ENCODE measurements at regions not wholly inside any gene's neighbourhood (a gene's known extent, or its start where the extent isn't known, plus 50 kb on each side); places are given as distances from the start of the nearest gene placed in this dataset.
A peak's percentile ranks its signal among the peaks of the same experiment; 100 is the strongest.

DNA sequence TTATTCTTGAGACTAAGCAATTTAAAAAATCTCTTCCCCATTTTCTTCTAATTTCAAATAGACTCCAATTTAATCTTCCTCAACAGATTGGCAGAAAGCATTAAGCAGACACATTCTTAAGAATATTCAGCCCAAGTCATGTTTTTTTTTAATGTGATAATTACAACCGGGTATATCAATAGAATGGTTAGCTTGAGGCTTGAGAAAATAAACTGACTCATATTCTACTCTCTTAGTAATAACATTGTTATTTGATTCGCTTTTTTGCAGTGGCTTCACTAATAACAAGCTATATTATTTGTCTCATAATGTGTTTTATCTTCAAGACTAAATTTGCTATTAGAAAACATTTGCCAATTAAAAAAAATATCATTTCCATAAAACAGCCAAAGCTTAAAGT, 488.6 kb upstream of the RGS18 start:
- TF ChIP-seq, protein P1, sequence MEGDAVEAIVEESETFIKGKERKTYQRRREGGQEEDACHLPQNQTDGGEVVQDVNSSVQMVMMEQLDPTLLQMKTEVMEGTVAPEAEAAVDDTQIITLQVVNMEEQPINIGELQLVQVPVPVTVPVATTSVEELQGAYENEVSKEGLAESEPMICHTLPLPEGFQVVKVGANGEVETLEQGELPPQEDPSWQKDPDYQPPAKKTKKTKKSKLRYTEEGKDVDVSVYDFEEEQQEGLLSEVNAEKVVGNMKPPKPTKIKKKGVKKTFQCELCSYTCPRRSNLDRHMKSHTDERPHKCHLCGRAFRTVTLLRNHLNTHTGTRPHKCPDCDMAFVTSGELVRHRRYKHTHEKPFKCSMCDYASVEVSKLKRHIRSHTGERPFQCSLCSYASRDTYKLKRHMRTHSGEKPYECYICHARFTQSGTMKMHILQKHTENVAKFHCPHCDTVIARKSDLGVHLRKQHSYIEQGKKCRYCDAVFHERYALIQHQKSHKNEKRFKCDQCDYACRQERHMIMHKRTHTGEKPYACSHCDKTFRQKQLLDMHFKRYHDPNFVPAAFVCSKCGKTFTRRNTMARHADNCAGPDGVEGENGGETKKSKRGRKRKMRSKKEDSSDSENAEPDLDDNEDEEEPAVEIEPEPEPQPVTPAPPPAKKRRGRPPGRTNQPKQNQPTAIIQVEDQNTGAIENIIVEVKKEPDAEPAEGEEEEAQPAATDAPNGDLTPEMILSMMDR (IDR thresholded peaks at IDR 0.05; ENCODE audit: insufficient read depth, low read length): no peak
- no peak for DNase-seq (ENCODE audit: low read depth)
- no peak overlapping the region for H3K4me3 ChIP-seq (ENCODE audit: low read depth, low read length)

DNA sequence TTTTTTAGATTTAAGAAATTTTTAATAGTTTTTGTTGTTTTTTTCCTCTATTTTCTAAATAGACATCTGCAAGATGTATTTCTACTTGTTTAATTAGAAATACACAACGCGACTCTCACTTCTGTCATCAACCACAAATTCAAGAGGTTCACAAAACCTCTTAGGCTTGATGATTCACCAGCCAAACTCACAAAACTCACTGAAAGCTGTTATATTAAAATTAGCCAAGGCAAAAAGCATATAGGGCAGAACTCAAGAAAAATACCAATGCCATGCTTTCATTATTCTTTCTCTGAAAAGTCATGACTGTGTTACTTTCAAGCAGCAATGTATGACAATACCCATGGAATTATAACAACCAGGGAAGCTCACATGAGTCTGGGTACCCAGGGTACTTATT, 487.0 kb upstream of the RGS18 start:
- TF ChIP-seq, protein P1 (IDR thresholded peaks at IDR 0.05; ENCODE audit: insufficient read depth, low read length): no peak
- no peak for DNase-seq (ENCODE audit: low read depth)
- no peak overlapping the region for H3K4me3 ChIP-seq (ENCODE audit: low read depth, low read length)

DNA sequence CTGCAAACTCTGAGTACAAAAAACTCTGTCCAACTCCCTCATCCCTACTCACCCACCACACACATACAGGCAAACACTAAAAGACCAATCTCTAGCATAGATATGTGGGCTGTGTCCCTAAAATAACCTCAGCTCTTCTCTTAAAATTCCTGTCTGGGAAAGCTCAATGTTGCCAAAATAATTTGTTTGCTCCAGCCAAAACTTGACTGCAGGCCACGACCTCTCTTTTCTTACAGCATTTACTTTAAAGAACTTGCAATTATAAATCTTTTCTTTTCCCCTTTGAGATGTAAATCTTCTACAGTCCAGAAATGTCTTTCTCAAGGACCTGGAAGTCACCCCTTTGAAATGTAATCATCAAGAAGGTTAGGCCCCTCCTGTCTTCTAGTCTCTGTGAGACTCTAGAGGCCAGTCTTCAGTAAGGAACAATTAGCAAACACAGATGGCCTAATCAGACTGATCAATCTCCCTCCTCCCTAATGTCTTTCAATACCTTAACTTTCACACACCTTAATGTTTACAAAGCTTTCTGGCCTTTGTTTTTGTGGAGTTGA, 483.6 kb upstream of the RGS18 start:
- TF ChIP-seq, protein P1 (IDR thresholded peaks at IDR 0.05; ENCODE audit: insufficient read depth, low read length): no peak
- H3K4me3 ChIP-seq (ENCODE audit: low read depth, low read length): no peak overlapping the region
- peak; percentile 21 for DNase-seq (ENCODE audit: low read depth)

DNA sequence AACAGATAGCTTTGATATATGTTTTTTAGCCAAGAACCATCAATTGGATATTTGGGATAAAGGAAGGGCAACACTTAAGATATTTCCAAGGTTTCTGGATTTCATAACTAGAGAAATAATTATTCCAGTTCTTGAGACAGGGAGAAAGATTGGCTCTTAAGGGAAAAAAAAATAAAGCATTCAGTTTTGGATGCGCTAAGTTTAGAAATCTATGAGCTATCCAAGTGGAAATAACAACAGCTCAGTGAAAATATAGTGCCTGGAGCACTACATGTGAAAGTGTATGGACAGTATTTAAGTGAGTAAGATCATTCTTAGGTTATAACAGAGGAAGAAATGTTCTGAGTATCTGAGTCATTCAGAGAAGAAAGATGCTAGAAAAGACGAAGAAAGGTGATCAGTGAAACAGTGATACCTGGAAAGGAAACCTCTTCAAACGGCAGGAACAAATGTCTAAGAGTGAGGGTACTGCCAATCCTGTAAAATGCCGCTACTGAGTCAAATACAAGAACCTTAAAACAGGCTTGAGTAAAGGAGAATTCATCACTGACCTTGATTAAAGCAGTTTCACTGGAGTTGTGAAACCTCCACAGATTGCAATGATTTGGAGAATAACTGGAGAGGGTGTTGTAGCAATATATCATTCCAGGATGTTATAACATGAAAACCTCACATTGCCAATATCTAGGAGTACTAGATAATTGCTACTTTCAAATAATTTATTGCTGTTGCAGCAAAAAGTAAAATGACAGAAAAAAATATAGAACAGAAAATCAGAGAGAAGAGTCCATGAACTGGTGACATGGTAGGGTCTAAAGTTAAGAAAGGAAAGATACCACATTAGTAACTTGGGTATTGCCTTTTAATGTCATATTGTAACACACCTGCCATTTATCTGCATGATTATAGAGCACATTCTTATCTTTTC, 482.1 kb upstream of the RGS18 start:
- H3K4me3 ChIP-seq (ENCODE audit: low read depth, low read length): no peak overlapping the region
- DNase-seq (ENCODE audit: low read depth): peak; percentile 2
- TF ChIP-seq, protein P1 (IDR thresholded peaks at IDR 0.05; ENCODE audit: insufficient read depth, low read length): no peak

DNA sequence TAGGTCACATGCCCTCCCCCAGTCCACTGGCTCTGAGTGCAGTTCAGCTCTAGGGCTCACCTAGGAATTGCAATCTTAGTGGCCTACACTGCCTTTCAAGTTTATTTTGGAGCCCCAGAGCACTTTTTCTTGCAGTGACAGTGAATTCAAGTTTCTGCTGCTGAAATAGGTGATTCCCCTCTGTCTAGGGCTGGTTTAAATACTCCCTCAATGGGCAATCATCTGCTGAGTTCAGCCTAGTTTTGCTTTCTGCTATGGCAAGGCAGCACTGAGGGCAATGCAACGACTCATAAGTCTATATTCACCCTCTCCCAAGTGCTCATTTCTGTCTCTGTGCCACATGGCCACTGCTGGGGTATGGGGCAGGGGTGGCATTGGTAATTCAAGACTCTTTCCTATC, 472.6 kb upstream of the RGS18 start:
- DNase-seq (ENCODE audit: low read depth): no peak
- TF ChIP-seq, protein P1 (IDR thresholded peaks at IDR 0.05; ENCODE audit: insufficient read depth, low read length): no peak
- H3K4me3 ChIP-seq (ENCODE audit: low read depth, low read length): no peak overlapping the region

DNA sequence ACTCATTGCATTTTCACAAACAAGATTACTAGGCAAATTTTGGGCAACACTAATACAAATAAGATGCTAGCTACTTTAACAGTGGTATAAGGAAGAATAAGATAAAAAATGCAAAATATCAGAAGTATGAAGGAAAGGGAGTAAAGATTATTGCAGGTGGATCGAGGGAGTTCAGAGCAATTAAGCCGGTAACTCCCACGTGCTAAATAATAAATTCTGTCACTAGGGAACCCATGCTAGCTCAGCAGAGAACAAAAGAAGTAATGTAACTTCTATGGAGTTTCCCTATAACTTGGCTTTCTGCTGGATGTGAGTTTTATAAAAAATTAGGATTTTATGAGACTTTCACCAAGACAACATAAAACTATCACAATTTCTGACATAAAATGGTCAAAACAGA, 470.5 kb upstream of the RGS18 start:
- TF ChIP-seq, protein P1 (IDR thresholded peaks at IDR 0.05; ENCODE audit: insufficient read depth, low read length): no peak
- no peak overlapping the region for H3K4me3 ChIP-seq (ENCODE audit: low read depth, low read length)
- no peak for DNase-seq (ENCODE audit: low read depth)

All from fibroblast of the aortic adventitia (primary cell).